IPS-NIHi11 (cell line): ENCODE measurements at regions not wholly inside any gene's neighbourhood (a gene's known extent, or its start where the extent isn't known, plus 50 kb on each side); places are given as distances from the start of the nearest gene placed in this dataset.
A peak's percentile ranks its signal among the peaks of the same experiment; 100 is the strongest.

Experiments
- DNase-seq: peaks from one replicate; pipeline ENCODE4 v3.0.0; 2012; ENCODE audit warnings: mixed read lengths, low spot score

GRCh38 chr3:193991666-193992424 lies 144.1 kb upstream of the HES1 start:
- DNase-seq = no peak

DNA sequence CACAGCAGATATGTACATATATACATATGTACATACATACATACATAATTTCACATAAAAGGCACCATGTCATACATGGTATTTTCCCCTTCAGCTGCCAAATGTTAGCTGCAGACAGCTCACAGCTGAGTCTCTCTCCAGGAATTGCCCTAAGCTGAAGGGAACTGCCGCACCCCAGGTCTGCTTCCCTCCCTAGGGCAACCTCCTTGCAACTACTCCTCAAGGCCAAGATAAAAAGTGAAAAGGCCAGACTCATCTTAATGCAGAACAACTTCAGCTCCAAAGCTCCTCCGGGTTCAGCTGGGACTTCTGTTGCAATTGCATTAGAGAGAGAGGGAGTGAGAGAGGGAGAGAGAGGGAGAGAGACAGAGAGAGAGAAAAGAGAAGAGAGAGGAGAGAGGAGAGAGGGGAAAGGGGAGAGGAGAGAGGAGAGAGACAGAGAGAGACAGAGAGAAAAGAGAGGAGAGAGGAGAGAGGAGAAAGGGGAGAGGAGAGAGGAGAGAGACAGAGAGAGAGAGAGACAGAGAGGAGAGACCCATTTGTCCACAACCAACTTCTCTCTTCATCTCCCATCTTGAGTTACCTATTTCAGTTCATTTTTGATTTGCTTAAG lies 143.4 kb upstream of the HES1 start:
- no peak for DNase-seq

GRCh38 chr3:193996221-193996620 lies 139.7 kb upstream of the HES1 start:
- DNase-seq = no peak

GRCh38 chr3:193996641-193997089 lies 139.3 kb upstream of the HES1 start:
- peak; percentile 39 for DNase-seq

DNA sequence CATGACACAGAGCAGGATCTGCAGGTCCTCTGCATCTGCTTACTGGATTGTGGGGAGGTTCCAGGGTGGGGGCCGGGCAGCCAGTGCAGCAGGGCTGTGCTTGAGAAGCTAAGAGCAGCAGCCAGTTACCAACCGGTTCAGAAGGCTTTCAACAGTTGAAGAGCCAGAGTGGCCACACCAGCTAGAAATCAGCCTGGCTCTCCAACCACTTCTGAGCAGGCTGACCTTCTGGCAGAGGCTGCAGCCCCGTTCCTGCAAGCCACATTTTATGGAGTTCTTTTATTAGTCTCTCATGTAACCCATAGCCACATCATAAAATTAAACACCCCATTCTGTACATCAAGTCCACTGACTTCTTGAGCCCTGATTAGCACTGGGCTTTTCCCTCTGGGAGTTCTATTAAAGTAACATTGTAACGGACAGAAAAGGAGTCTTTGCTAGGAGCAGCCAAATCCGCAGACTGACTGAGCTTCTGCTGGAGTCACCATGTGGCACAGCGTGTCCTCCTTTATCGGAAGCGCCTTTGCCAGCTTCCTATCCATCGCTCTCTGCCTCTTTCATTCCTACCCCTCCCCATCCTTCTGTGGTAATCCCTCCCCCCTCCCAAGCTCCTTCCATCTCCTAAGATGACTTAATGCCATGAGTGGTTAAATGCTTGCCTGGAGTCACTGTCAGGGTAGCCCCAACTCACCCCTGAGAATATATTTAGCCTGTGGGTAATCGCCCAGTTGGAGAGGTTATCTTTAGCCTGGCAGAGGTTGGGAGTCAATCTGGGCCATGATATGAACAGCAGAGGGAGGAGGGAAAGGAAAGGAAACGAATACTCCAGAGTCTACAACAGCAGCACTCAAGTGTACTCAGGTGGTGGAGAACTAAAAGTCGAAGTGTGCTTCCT lies 138.5 kb upstream of the HES1 start:
- no peak for DNase-seq

- no peak for DNase-seq
Observed at GRCh38 chr3:193998123-193998448, 137.9 kb upstream of the HES1 start.

- no peak for DNase-seq
Observed at GRCh38 chr3:193998628-193999195, 137.2 kb upstream of the HES1 start.

- no peak for DNase-seq
Observed at GRCh38 chr3:194000100-194000499, 135.8 kb upstream of the HES1 start.

- DNase-seq = no peak
Observed at GRCh38 chr3:194000712-194001111, 135.2 kb upstream of the HES1 start.

- DNase-seq = no peak
Observed at GRCh38 chr3:194001728-194002459, 134.1 kb upstream of the HES1 start.

- peak; percentile 78 for DNase-seq
Observed at GRCh38 chr3:194003114-194004057, 132.6 kb upstream of the HES1 start.

DNA sequence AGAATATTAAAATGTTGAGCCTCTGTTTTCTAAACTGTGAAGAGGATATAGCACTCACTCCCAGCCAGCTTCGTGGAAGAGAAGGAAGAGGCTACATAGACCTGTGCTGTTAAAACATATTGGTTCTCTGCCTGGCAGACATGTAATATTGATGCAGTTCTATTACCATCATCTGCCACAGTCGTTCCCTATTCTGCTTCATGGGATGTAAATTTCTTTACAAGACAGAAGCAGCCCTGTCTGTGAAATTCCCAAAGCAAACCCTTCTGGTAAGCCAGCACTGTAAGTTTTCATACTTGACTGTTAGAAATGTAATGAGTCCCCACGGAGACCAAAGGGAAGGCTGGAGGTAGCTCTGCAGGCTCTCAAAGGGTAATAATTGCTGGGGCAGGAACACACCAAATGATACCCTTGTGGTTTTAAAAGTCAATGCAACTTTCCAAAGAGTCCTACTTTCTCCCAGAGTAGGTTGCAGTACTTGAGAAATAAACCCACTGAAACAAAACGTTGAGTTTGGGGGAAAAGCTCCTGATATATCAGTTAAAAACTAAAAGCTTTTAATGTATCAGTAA lies 129.9 kb upstream of the HES1 start:
- no peak for DNase-seq

GRCh38 chr3:194007592-194008337 lies 128.2 kb upstream of the HES1 start:
- no peak for DNase-seq

DNA sequence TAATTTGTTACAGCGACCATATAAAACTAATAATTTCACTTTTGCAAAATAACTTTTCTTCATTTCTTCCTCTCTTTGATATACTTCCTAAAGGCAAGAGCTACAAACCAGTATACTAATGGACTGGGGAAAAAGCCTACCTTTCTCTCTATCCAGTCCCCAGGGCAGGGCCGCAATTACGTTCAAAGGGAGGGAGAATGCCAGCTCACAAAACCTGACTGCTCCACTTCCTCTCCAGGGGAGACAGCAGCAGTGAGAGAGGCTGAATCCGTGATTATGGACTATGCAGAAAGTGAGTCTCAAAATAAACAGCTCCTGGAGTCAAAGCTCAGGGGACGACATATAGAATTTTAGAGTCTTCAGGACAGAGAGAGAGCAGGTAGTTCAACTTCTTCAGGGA lies 126.9 kb upstream of the HES1 start:
- DNase-seq = no peak

DNA sequence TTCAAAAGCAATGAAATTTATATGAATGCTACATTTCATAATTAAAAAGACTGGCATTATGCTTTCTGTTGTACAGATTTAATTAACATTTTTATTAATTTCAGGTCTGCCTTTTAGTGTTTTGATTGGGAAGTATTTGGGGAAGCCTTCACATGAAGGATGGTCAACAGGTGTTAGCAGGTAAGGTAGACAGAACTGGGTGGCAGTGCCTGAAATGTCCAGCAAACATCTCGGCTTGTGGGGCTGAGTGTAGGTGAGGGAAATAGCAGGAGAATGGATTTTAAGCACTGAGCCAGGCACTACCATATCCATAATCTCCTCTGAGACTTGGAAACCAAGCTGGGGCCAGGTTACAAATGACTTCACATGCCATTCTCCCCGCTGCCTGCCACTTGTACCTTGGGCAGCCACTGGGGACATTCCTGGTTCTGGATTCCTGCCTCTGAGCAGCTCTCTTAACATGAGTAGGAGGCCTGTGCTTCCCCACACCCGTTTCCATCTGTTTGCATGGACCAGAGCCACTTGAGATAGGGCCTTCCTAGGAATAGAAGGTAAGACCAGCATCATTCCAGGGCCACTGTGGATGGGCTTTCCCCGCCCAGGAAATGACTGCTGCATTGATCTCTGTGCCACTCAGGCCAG lies 125.9 kb upstream of the HES1 start:
- peak; percentile 56 for DNase-seq

DNA sequence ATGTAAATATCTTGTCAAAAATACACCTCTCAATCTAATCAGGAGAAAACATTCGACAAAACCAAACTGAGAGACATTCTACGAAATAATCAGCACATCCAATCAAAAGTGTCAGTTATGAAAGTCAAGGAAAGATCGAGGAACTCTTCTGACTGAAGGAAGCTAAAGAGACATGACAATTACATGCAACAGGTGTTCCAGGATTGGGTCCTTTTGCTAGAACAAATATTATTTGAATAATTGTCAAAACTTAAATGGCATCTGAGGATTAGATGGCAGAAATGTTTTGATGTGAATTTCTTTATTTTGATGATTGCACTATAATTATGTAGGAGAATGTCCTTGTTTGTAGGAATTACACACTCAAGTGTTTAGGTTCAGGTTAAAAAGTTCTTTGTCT lies 124.1 kb upstream of the HES1 start:
- DNase-seq = no peak

GRCh38 chr3:194013928-194014327 lies 122.0 kb upstream of the HES1 start:
- no peak for DNase-seq

GRCh38 chr3:194014756-194015155 lies 121.2 kb upstream of the HES1 start:
- no peak for DNase-seq
